Kidney capillary endothelial cell (primary cell): ENCODE measurements at regions not wholly inside any gene's neighbourhood (a gene's known extent, or its start where the extent isn't known, plus 50 kb on each side); places are given as distances from the start of the nearest gene placed in this dataset.

ENCODE experiments used
- DNase-seq: peaks from one replicate; pipeline ENCODE4 v3.0.0-alpha.2; 2018; ENCODE audit warnings: low spot score

- no peak for DNase-seq
Measured at GRCh38 chr11:92841719-92842118, 127.7 kb upstream of the MTNR1B start.

- no peak for DNase-seq
Measured at GRCh38 chr11:92843455-92843854, 126.0 kb upstream of the MTNR1B start.

DNA sequence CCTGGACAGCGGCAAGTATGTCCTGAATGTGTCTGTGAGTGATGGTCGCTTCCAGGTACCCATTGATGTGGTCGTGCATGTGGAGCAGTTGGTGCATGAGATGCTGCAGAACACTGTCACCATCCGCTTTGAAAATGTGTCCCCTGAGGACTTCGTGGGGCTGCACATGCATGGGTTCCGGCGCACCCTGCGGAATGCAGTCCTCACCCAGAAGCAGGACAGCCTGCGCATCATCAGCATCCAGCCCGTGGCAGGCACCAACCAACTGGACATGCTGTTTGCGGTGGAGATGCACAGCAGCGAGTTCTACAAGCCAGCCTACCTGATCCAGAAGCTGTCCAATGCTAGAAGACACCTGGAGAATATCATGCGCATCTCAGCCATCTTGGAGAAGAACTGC is 125.3 kb upstream of the MTNR1B start:
- no peak for DNase-seq

DNA sequence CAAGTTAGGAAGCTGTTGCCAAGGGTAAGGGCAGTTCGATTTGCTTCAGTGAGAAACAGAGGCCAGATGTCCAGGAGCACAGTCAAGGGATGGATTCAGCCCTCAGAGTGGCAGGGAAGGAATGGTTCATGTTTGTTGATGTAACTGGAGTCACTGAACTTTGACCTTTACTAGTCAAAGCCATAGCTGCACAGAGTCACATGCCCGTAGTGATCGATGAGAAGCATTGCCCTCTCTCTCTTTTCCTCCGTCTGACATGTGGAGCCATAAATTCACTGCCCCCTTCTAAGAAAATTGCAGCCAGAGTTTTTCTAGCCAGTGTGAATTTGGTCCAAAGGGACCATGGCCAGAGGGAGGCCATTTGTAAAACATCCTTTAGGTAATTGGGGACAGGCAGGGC is 124.1 kb upstream of the MTNR1B start:
- no peak for DNase-seq

DNA sequence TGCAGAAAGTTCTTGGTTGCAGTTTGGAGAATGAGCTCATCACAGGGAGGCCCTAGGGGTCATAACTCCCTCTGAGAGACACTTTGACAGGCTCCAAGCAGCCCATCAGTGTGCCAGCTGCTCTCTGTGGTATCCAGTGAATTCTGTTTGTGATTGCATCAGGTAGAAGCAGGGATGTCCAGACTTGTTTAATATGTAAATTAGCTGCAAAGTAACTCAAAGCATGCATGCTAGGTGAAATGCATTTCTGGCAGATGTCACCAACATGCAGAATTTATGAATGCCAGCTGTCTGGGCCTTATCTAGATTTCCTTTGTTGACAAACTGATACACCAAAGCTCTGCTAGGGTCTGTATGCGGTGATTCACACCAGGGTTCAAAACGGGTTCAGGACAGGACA is 123.6 kb upstream of the MTNR1B start:
- DNase-seq: no peak

GRCh38 chr11:92846491-92847125 is 122.8 kb upstream of the MTNR1B start:
- no peak for DNase-seq

- no peak for DNase-seq
Measured at GRCh38 chr11:92848578-92848977, 120.9 kb upstream of the MTNR1B start.

- DNase-seq: no peak
Measured at GRCh38 chr11:92850296-92850826, 119.1 kb upstream of the MTNR1B start.

DNA sequence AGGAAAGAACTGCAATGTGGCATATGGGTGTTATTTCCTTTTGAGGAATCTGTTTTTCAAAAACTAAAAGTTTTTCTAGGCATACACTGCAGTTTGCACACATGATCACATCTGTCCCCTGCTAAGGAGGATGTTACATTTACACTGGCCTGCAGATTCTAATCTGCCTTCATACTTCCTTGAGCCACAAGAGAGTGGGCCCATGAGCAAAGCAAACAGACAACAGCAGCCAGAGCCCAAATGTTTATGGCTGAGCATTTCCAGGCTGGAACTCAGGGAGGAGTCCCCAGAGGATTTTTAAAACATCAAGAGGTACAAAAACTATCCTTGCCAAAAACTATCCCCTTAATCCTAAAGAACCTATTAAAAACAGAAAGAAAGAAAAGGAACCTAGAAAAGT is 117.2 kb upstream of the MTNR1B start:
- DNase-seq: no peak

DNA sequence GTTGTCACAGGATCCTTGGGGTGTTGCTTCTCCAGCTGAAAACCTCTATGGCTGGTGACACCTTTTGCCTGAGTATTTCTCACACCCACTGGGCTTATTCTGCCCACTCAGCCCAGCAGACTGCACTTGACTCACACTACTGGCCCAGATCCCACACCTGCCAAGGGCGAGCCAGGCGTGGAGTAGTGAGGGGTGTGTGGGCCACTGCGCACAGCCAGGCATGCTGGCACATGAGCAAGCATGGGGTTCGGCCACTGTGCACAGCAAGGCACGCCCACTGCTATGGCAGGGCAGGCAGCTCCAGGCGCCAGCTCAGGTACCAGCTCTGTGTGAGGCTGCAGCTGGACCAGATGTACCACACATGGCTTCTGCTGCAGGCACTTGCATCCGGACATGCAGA is 116.5 kb upstream of the MTNR1B start:
- no peak for DNase-seq

DNA sequence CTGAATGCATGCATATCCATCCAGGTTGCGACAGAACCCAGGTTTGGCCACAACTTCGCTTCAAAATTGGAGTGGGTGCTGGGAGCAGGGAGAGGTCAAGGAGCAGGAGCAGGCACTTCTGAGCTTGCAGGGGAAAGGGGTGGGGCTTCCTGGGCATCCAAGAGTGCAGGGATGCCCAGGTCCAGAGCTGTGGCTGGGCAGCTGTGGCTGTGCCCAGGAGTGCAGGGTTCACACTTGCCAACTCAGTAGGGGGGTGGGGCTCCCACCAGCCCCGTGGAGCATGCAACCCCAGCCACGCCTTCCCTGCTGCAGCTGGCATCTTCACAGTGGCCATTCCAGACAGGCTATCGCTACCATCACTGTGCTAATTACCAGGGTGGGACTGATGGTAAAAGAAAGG is 115.3 kb upstream of the MTNR1B start:
- DNase-seq: no peak

DNA sequence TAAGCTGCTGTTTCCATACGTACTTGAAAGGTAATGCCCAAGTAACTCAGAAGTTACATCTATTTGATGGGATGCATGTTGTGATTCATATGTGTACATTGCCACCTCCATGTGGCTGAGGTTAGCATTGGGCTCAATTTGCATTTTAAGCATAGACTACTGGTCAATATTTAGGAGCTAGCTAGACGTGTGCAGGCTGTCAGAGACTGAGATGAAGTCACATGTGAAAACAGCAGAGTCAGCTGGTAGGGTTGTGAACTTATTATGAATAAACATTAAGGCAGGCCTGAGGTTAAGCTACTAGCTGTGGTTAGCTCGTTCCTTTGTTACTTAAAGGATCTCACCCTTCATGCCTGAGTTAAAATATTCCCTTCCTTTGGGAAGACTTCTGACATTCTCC is 114.5 kb upstream of the MTNR1B start:
- no peak for DNase-seq

DNA sequence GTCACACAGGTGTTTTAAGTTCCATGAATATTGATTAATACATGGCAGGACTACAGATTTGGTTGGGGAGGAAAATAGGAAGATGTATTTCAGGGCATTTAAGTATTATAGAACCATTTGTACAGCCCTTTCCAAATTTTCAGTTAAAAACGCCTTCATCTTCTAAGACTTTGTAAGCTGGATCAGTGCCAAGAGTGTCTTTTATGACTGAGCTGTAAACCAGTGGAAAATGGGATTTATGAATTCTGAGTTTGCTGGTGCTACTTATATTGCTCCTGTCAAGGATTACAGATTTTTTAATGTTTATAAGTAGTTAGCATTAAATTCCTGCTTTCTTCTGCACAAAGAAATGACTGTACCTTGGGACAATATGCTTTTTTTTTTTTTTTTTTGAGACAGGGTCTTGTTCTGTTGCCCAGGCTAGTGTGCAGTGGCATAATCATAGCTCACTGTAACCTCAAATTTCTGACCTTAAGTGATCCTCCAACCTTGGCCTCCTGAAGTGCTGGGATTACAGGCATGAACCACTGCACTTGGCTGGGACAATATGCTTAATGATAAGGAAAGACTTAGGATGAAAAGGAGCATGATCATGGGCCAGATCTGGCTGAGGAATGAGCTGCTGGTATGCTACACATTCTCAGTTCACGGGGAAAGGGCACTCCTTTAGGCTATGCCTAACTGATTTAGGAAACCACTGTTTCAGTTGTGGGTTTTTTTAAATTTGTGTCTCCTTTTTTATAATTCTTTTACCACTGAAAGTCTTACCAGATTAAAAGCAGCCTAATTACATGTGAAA is 113.6 kb upstream of the MTNR1B start:
- no peak for DNase-seq

GRCh38 chr11:92857407-92857806 is 112.0 kb upstream of the MTNR1B start:
- DNase-seq: no peak

DNA sequence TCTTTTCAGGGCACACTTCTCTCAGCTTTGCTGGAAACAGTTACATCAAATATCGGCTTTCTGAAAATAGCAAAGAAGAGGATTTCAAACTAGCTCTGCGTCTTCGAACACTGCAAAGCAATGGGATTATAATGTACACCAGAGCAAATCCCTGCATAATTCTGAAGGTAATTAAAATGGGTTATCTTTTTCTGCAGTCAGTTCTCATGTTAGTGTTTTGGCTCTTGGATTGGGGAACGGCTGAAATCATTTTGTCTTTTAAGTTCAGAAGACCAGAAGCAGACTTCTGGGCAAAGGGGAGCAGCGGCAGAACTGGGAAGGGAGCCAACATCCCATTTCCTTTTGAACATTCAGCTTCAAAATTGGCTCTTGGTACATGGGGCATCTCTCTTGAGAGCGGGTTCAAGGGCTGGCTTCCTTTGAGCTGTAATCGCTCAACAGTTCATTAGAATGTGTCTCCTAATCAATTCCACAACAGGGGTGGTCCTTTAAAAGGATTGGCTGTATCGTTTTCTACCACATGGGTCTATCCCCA is 110.2 kb upstream of the MTNR1B start:
- DNase-seq: no peak

GRCh38 chr11:92861634-92862033 is 107.8 kb upstream of the MTNR1B start:
- no peak for DNase-seq

GRCh38 chr11:92865352-92865751 is 104.1 kb upstream of the MTNR1B start:
- no peak for DNase-seq

DNA sequence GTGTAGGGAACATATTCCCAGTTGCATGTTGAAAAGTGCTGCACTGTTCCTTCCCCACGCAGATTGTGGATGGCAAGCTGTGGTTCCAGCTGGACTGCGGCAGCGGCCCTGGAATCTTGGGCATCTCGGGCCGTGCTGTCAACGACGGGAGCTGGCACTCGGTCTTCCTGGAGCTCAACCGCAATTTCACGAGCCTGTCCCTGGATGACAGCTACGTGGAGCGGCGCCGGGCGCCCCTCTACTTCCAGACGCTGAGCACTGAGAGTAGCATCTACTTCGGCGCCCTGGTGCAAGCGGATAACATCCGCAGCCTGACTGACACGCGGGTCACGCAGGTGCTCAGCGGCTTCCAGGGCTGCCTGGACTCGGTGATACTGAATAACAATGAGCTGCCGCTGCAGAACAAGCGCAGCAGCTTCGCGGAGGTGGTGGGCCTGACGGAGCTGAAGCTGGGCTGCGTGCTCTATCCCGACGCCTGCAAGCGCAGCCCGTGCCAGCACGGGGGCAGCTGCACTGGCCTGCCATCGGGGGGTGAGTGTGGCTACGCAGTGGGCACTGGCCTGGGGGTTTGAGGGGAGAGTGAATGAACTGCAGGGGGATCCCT is 102.7 kb upstream of the MTNR1B start:
- DNase-seq: no peak

DNA sequence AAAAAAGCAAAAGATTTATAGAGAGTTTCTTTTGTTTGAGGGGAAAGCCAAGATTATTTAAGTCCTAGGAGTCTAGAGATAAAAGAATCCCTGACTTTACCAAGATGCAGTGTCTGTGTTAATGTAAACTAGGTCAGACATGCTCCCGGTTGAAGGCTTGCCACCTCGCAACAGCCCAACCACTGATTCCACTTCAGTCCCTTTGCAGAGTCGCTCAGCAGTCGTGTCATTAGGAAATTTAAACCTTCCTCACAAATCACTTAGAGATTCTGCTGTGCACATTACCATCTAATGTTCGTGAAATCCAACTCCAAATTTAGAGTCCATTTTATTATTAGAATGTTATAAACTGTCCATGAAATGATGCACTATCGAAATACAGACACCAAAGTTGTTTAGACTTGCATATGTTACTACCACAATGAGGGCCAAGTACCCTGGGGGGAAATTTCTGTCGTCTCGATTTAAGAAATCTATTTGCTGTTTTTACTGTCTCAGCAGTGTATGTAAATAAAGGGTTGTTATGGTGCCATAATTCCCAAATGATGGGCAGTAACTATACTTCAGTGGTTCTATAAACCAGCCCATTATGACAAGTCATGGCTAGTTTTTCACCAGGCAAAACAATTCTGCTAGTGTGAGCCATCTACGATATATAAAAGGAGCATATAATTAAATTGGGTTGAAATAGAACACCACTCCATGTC is 101.4 kb upstream of the MTNR1B start:
- DNase-seq: no peak

GRCh38 chr11:92869716-92870115 is 99.7 kb upstream of the MTNR1B start:
- no peak for DNase-seq

GRCh38 chr11:92870196-92870832 is 99.1 kb upstream of the MTNR1B start:
- DNase-seq: no peak

GRCh38 chr11:92873551-92873950 is 95.9 kb upstream of the MTNR1B start:
- no peak for DNase-seq
